A549 (cell line): ENCODE measurements at regions not wholly inside any gene's neighbourhood (a gene's known extent, or its start where the extent isn't known, plus 50 kb on each side); places are given as distances from the start of the nearest gene placed in this dataset.

Experiments used
- ATAC-seq, 2 experiments: fragments of 200-7000 bp in 1 of 2; fragments of >200 bp in 1 of 2; cut with Nextera tagmentation in 1 of 2; cut with Tn5 transposase in 1 of 2; 3 replicates each; pipeline versions ENCODE4 v1.8.0 to v1.9.1; 2018 to 2020; ENCODE audit warnings: mild to moderate bottlenecking in 1 of 2, moderate library complexity in 1 of 2
- CTCF ChIA-PET: fragments of 300-600 bp; sonication (Branson Sonifier 250); formaldehyde crosslinking; extraction: SDS; loops from one replicate; lab custom pipeline; 2021; ENCODE audit warnings: antibody characterized with exemption, inconsistent platforms; lab: Yijun Ruan, JAX
- POLR2A ChIA-PET: fragments of 350-600 bp; formaldehyde crosslinking; extraction: SDS; loops from one replicate; lab custom pipeline; 2021; ENCODE audit warnings: antibody characterized with exemption, inconsistent platforms; lab: Yijun Ruan, JAX
- DNase-seq, 2 experiments: peaks; one replicate each; pipeline versions ENCODE4 v3.0.0 to v3.0.0-alpha.2; 2011 to 2016; ENCODE audit warnings: low read depth in 1 of 2, low spot score in 1 of 2
- FAIRE-seq: peaks from 2 replicates; lab custom pipeline; 2011; peaks lifted over from hg19 to GRCh38; lab: Jason Lieb, UNC
- H3K27ac ChIP-seq, 2 experiments: fragments of >200 bp; sonication (Bioruptor Twin); formaldehyde crosslinking; 3 replicates each; pipeline ENCODE4 v1.5.1; 2016 to 2017
- H3K4me1 ChIP-seq: fragments of >200 bp; sonication (Bioruptor Twin); formaldehyde crosslinking; 3 replicates; pipeline ENCODE4 v1.6.1; 2016
- H3K4me2 ChIP-seq: fragments of >200 bp; sonication (Bioruptor Twin); formaldehyde crosslinking; 3 replicates; pipeline ENCODE4 v1.6.1; 2016
- H3K4me3 ChIP-seq: fragments of >200 bp; sonication (Bioruptor Twin); formaldehyde crosslinking; 3 replicates; pipeline ENCODE4 v1.5.1; 2016
- H3K9me3 ChIP-seq: fragments of >200 bp; sonication (Bioruptor Twin); formaldehyde crosslinking; 3 replicates; pipeline ENCODE4 v1.6.1; 2016
- FOSL2 ChIP-seq, 2 experiments: fragments of 450-650 bp in 1 of 2; fragments of >200 bp in 1 of 2; sonication (Bioruptor Twin) in 1 of 2; formaldehyde crosslinking; IDR thresholded peaks; 2 replicates each; pipeline versions ENCODE4 v1.5.0 to v1.6.1; 2016 to 2020; ENCODE audit warnings: mild to moderate bottlenecking in 1 of 2, moderate library complexity in 1 of 2
- HOXA7 ChIP-seq: fragments of 250-450 bp; sonication (Bioruptor Pico); IDR thresholded peaks from 2 replicates; pipeline ENCODE4 v1.5.0; 2020; ENCODE audit warnings: mild to moderate bottlenecking, moderate library complexity
- JUN ChIP-seq, 2 experiments: fragments of >200 bp; sonication (Bioruptor Twin); formaldehyde crosslinking; IDR thresholded peaks; 2 replicates in 1 of 2; 3 replicates in 1 of 2; pipeline ENCODE4 v1.6.1; 2016 to 2017
- JUNB ChIP-seq: fragments of >200 bp; sonication (Bioruptor Twin); formaldehyde crosslinking; IDR thresholded peaks from 2 replicates; pipeline ENCODE4 v1.6.1; 2016
- NPAS2 ChIP-seq: fragments of 250-450 bp; sonication (Bioruptor Pico); IDR thresholded peaks from 2 replicates; pipeline ENCODE4 v1.8.0; 2022; ENCODE audit warnings: mild to moderate bottlenecking, moderate library complexity, borderline replicate concordance
- NR3C1 ChIP-seq: fragments of >200 bp; sonication (Bioruptor Twin); formaldehyde crosslinking; IDR thresholded peaks from 3 replicates; pipeline ENCODE4 v1.6.1; 2017
- POLR2A ChIP-seq: IDR thresholded peaks from 2 replicates; pipeline ENCODE4 v1.6.1; 2012; ENCODE audit warnings: mild to moderate bottlenecking, low read length
- POLR2AphosphoS2 ChIP-seq: conservative IDR thresholded peaks from 2 replicates; pipeline ENCODE4 v1.6.1; 2012; ENCODE audit warnings: low read length, improper control_type of control experiment, inconsistent platforms
- TFCP2L1 ChIP-seq: fragments of 250-450 bp; sonication (Bioruptor Pico); IDR thresholded peaks from 2 replicates; pipeline ENCODE4 v1.5.0; 2021; ENCODE audit warnings: mild to moderate bottlenecking
- ZNF302 ChIP-seq: fragments of 250-450 bp; sonication (Bioruptor Pico); IDR thresholded peaks from 2 replicates; pipeline ENCODE4 v1.9.0; 2021; ENCODE audit warnings: inconsistent platforms, mild to moderate bottlenecking, moderate library complexity
- ZSCAN20 ChIP-seq: fragments of 250-450 bp; sonication (Bioruptor Pico); IDR thresholded peaks from 2 replicates; pipeline ENCODE4 v1.8.0; 2022; ENCODE audit warnings: mild to moderate bottlenecking, moderate library complexity
- WGBS: methylation state at CpG from one replicate; pipeline ENCODE4 v1.1.6; 2017; ENCODE audit errors: missing lambda C conversion rate; 5-methylcytosine and 5-hydroxymethylcytosine counted together
- TF ChIP-seq, protein P1 (sequence below): fragments of 250-450 bp; sonication (Bioruptor Pico); IDR thresholded peaks from 2 replicates; pipeline ENCODE4 v1.5.0; 2021; ENCODE audit warnings: mild to moderate bottlenecking, moderate library complexity, borderline replicate concordance
- TF ChIP-seq, protein P2 (sequence below): IDR thresholded peaks from 2 replicates; pipeline ENCODE4 v1.6.1; 2012
- TF ChIP-seq, protein P3 (sequence below): fragments of 450-650 bp; IDR thresholded peaks from 2 replicates; pipeline ENCODE4 v1.6.1; 2014; ENCODE audit warnings: antibody characterized with exemption
- TF ChIP-seq, protein P4 (sequence below): fragments of >200 bp; sonication (Bioruptor Twin); formaldehyde crosslinking; IDR thresholded peaks from 3 replicates; pipeline ENCODE4 v1.6.1; 2016

DNA sequence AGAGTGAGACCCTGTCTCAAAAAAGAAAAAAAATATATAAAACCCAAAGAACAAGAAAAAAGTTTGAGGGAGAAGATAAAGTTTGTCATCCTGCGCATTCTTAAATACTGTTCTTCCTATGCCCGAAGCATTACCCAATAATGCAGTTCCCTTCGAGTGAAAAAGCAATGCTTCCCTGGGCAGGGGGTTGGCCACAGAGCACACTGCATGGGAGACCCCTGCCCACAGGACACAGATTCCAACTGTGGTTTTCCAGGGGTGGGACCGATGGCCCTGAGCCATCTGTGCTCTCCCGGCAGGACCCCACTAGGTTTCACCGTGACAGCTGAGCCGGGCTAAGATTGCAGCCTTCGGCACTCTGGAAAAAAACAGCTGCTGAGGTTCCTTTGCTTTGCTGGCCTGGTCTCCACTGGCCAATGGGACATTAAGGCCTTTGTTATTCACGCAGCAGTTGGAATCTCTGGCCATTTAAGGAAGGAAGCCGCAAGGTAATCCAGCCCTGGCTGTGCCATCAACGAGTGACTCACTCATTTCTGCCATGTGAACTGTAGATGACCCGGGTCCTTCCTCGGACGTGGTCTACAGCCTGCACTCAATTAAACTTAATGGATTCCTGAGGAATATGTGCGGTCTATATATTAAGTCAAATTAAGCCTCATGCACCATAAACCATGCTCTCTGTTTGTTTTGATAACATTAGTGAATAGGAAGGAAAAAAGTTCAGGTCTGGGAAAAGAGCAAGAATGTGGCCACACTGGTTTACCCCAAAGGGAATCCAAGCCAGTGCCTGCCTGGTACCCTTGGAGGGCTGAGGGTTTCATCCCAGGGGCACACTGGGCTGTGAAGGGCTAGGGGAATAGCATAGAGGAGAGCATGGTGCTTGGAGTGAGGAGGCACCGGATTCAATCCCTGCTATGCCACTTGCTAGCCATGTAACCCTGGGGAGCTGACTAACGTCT is 163.2 kb downstream of the ZBTB18 start:
- TF ChIP-seq JUN (IDR thresholded peaks at IDR 0.05) = no peak
- TF ChIP-seq, protein P1, sequence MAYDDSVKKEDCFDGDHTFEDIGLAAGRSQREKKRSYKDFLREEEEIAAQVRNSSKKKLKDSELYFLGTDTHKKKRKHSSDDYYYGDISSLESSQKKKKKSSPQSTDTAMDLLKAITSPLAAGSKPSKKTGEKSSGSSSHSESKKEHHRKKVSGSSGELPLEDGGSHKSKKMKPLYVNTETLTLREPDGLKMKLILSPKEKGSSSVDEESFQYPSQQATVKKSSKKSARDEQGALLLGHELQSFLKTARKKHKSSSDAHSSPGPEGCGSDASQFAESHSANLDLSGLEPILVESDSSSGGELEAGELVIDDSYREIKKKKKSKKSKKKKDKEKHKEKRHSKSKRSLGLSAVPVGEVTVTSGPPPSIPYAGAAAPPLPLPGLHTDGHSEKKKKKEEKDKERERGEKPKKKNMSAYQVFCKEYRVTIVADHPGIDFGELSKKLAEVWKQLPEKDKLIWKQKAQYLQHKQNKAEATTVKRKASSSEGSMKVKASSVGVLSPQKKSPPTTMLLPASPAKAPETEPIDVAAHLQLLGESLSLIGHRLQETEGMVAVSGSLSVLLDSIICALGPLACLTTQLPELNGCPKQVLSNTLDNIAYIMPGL = no peak
- TF ChIP-seq, protein P2, sequence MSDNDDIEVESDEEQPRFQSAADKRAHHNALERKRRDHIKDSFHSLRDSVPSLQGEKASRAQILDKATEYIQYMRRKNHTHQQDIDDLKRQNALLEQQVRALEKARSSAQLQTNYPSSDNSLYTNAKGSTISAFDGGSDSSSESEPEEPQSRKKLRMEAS = peak; percentile 60
- TF ChIP-seq FOSL2 (IDR thresholded peaks at IDR 0.05) = no peak; the same call in 1 of the 2 replicates
- TF ChIP-seq FOSL2 (CRISPR knock-in tag; IDR thresholded peaks at IDR 0.05) = peak; percentile 63; the same call in 1 of the 2 replicates
- no peak for TF ChIP-seq ZSCAN20 (CRISPR knock-in tag)
- TF ChIP-seq, protein P3, sequence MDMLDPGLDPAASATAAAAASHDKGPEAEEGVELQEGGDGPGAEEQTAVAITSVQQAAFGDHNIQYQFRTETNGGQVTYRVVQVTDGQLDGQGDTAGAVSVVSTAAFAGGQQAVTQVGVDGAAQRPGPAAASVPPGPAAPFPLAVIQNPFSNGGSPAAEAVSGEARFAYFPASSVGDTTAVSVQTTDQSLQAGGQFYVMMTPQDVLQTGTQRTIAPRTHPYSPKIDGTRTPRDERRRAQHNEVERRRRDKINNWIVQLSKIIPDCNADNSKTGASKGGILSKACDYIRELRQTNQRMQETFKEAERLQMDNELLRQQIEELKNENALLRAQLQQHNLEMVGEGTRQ = no peak
- ChIA-PET POLR2A (no interaction called here), CTCF (interaction anchor here (1.3 kb wide), 1 partner anchor 167 kb away, joined by 4 read pairs; no protein-coding TSS in a partner anchor)
- Histone ChIP-seq H3K27ac (peak overlapping the region; percentile 75 to 87), H3K4me3 (no peak overlapping the region), H3K4me1 (peaks cover 13% of the 10 kb centered on the region), H3K4me2 (peak overlapping the region; percentile 56), H3K9me3 (peaks cover 3% of the 10 kb centered on the region; the same call in 2 of the 3 replicates)
- 50% methylated on average over 15 of the region's 17 CpGs for WGBS
- peak; percentile 57 to 86 for DNase-seq
- peak; percentile 28 for FAIRE-seq
- peak; percentile 78 to 92 for ATAC-seq

DNA sequence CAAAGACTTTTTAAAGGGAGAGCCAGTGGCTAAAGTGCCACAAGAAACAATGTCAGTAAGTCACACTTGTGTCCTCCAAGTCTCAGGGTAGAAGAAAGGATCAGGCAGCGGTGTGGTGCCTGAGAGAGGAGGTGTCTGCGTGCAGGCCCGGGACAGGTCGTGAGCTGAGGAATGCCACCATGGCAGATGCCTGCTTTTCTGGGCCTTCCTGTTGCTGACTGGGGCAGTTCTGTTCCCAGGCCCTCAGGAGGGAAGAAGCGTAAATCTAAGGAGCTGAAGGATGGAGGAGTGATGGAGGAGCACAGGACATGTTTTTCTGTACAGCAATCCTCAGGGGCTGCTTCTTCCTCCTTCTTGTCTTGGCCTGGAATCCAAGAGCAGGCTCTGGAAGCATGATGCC is 165.8 kb downstream of the ZBTB18 start:
- no peak for ATAC-seq
- no peak overlapping the region for H3K4me2 ChIP-seq
- DNase-seq = no peak
- no peak for FAIRE-seq
- peaks cover 3% of the 10 kb centered on the region; the same call in 2 of the 3 replicates for H3K9me3 ChIP-seq
- ChIA-PET CTCF (no interaction called here), POLR2A (no interaction called here)
- peak overlapping the region in 1 of 2 experiments; percentile 33; a peak in 1 of 6 replicates for H3K27ac ChIP-seq
- peaks cover 13% of the 10 kb centered on the region for H3K4me1 ChIP-seq
- no peak overlapping the region for H3K4me3 ChIP-seq
- 92% methylated on average over 5 of the region's 5 CpGs for WGBS
- TF ChIP-seq FOSL2 (IDR thresholded peaks at IDR 0.05) (no peak), FOSL2 (CRISPR knock-in tag; IDR thresholded peaks at IDR 0.05) (no peak), ZNF302 (no peak), POLR2AphosphoS2 (no peak), TFCP2L1 (CRISPR knock-in tag) (no peak), NPAS2 (CRISPR knock-in tag) (no peak), HOXA7 (CRISPR knock-in tag) (no peak), NR3C1 (no peak), JUNB (no peak), POLR2A (no peak)
- TF ChIP-seq, protein P4, sequence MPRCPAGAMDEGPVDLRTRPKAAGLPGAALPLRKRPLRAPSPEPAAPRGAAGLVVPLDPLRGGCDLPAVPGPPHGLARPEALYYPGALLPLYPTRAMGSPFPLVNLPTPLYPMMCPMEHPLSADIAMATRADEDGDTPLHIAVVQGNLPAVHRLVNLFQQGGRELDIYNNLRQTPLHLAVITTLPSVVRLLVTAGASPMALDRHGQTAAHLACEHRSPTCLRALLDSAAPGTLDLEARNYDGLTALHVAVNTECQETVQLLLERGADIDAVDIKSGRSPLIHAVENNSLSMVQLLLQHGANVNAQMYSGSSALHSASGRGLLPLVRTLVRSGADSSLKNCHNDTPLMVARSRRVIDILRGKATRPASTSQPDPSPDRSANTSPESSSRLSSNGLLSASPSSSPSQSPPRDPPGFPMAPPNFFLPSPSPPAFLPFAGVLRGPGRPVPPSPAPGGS = no peak
- TF ChIP-seq, protein P1 = no peak
- TF ChIP-seq, protein P3 = no peak
- TF ChIP-seq, all 56 proteins: peak for 0
